ENCODE measurements at regions not wholly inside any gene's neighbourhood (a gene's known extent, or its start where the extent isn't known, plus 50 kb on each side); places are given as distances from the start of the nearest gene placed in this dataset.

- no peak for DNase-seq
Observed at GRCh38 chr3:124453189-124453588, 277.1 kb upstream of the UMPS start.

- DNase-seq, result no peak
Observed at GRCh38 chr3:124455891-124456290, 274.4 kb upstream of the UMPS start.

GRCh38 chr3:124456506-124456905 is 273.7 kb upstream of the UMPS start:
- no peak for DNase-seq

- DNase-seq, result no peak
Observed at GRCh38 chr3:124459678-124460077, 270.6 kb upstream of the UMPS start.

GRCh38 chr3:124461126-124461525 is 269.1 kb upstream of the UMPS start:
- no peak for DNase-seq

GRCh38 chr3:124461838-124462632 is 268.2 kb upstream of the UMPS start:
- DNase-seq, result no peak

- no peak for DNase-seq
Observed at GRCh38 chr3:124463234-124463633, 267.0 kb upstream of the UMPS start.

- no peak for DNase-seq
Observed at GRCh38 chr3:124467980-124468902, 262.0 kb upstream of the UMPS start.

- no peak for DNase-seq
Observed at GRCh38 chr3:124469555-124469954, 260.7 kb upstream of the UMPS start.

- DNase-seq, result no peak
Observed at GRCh38 chr3:124478830-124479229, 251.4 kb upstream of the UMPS start.

- DNase-seq, result no peak
Observed at GRCh38 chr3:124483915-124484470, 246.3 kb upstream of the UMPS start.

GRCh38 chr3:124486324-124486723 is 243.9 kb upstream of the UMPS start:
- DNase-seq, result no peak

- DNase-seq, result no peak
Observed at GRCh38 chr3:124489506-124489905, 240.7 kb upstream of the UMPS start.

- DNase-seq, result no peak
Observed at GRCh38 chr3:124491098-124491497, 239.2 kb upstream of the UMPS start.

GRCh38 chr3:124491875-124492274 is 238.4 kb upstream of the UMPS start:
- DNase-seq, result no peak

- DNase-seq, result no peak
Observed at GRCh38 chr3:124492824-124493223, 237.4 kb upstream of the UMPS start.

GRCh38 chr3:124496061-124496460 is 234.2 kb upstream of the UMPS start:
- no peak for DNase-seq

GRCh38 chr3:124497487-124497886 is 232.8 kb upstream of the UMPS start:
- DNase-seq, result no peak

GRCh38 chr3:124498891-124499290 is 231.4 kb upstream of the UMPS start:
- DNase-seq, result no peak

GRCh38 chr3:124504332-124505059 is 225.8 kb upstream of the UMPS start:
- no peak for DNase-seq

- DNase-seq, result no peak
Observed at GRCh38 chr3:124509884-124510283, 220.4 kb upstream of the UMPS start.

GRCh38 chr3:124510290-124510689 is 220.0 kb upstream of the UMPS start:
- no peak for DNase-seq
